BJ (cell line): ENCODE measurements at regions not wholly inside any gene's neighbourhood (a gene's known extent, or its start where the extent isn't known, plus 50 kb on each side); places are given as distances from the start of the nearest gene placed in this dataset.

Source experiments
- CTCF ChIA-PET: fragments of 350-600 bp; formaldehyde crosslinking; extraction: SDS; loops from one replicate; lab custom pipeline; 2021; ENCODE audit warnings: antibody characterized with exemption, inconsistent platforms; lab: Yijun Ruan, JAX
- POLR2A ChIA-PET: fragments of 300-600 bp; sonication (Branson Sonifier 250); formaldehyde crosslinking; extraction: SDS; loops from one replicate; lab custom pipeline; 2021; ENCODE audit warnings: antibody characterized with exemption; lab: Charles Lee
- DNase-seq: peaks from one replicate; pipeline ENCODE4 v3.0.0-alpha.2; 2011; ENCODE audit warnings: low read depth
- H3K27me3 ChIP-seq: 2 replicates; pipeline ENCODE4 v1.6.0; 2011; ENCODE audit warnings: low read length; ENCODE audit not compliant: control insufficient read depth, insufficient read depth
- H3K36me3 ChIP-seq: 2 replicates; pipeline ENCODE4 v1.5.1; 2011; ENCODE audit warnings: low read length; ENCODE audit not compliant: control insufficient read depth, insufficient read depth
- H3K4me3 ChIP-seq: 2 replicates; pipeline ENCODE4 v1.5.1; 2011; ENCODE audit warnings: low read depth, mild to moderate bottlenecking, control low read depth, low read length
- TF ChIP-seq, protein P1 (sequence below): IDR thresholded peaks from 2 replicates; pipeline ENCODE4 v1.5.1; 2011; ENCODE audit warnings: low read depth, mild to moderate bottlenecking, control low read depth, inconsistent platforms, low read length, moderate library complexity; ENCODE audit not compliant: insufficient read depth

GRCh38 chr20:40634891-40635290, 54.1 kb downstream of the MAFB start:
- Histone ChIP-seq H3K27me3 (no peaks in the 10 kb centered on the region), H3K36me3 (no peaks in the 10 kb centered on the region), H3K4me3 (no peak overlapping the region)
- POLR2A ChIA-PET, result no interaction called here
- DNase-seq, result no peak
- CTCF ChIA-PET, result no interaction called here
- TF ChIP-seq, protein P1, sequence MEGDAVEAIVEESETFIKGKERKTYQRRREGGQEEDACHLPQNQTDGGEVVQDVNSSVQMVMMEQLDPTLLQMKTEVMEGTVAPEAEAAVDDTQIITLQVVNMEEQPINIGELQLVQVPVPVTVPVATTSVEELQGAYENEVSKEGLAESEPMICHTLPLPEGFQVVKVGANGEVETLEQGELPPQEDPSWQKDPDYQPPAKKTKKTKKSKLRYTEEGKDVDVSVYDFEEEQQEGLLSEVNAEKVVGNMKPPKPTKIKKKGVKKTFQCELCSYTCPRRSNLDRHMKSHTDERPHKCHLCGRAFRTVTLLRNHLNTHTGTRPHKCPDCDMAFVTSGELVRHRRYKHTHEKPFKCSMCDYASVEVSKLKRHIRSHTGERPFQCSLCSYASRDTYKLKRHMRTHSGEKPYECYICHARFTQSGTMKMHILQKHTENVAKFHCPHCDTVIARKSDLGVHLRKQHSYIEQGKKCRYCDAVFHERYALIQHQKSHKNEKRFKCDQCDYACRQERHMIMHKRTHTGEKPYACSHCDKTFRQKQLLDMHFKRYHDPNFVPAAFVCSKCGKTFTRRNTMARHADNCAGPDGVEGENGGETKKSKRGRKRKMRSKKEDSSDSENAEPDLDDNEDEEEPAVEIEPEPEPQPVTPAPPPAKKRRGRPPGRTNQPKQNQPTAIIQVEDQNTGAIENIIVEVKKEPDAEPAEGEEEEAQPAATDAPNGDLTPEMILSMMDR, result no peak

GRCh38 chr20:40633123-40633850, 55.7 kb downstream of the MAFB start:
- Histone ChIP-seq H3K4me3 (no peak overlapping the region), H3K27me3 (no peaks in the 10 kb centered on the region), H3K36me3 (no peaks in the 10 kb centered on the region)
- POLR2A ChIA-PET, result no interaction called here
- no peak for DNase-seq
- TF ChIP-seq, protein P1, result no peak
- CTCF ChIA-PET, result no interaction called here

- ChIA-PET CTCF (no interaction called here), POLR2A (no interaction called here)
- no peak overlapping the region for H3K4me3 ChIP-seq
- TF ChIP-seq, protein P1, result no peak
- no peak for DNase-seq
- no peaks in the 10 kb centered on the region for H3K36me3 ChIP-seq
- no peaks in the 10 kb centered on the region for H3K27me3 ChIP-seq
Measured at GRCh38 chr20:40632346-40632976, 56.6 kb downstream of the MAFB start.

GRCh38 chr20:40631119-40631631, 57.9 kb downstream of the MAFB start:
- TF ChIP-seq, protein P1, result no peak
- CTCF ChIA-PET, result interaction anchor here (1.3 kb wide), 1 partner anchor 59 kb away, joined by 3 read pairs; no protein-coding TSS in a partner anchor
- DNase-seq, result no peak

DNA sequence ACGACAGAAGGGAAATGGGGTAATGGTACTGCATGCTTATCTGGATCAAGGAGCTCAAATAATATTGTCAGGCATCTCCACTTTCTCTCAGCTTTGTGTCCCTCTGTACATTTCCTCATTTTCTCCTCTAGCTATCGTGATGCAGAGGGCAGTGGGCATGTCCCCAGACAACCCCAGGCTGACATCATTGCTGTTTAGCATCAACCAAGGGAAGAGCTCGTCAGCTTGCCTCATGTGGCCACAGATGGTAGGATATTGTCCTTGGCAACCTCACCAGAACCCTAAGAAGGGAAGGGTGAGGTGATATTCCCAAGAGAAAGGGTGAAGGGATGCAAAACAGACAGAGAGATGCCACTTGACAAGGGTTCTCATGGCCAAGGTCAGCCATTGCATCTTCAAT, 58.3 kb downstream of the MAFB start:
- DNase-seq, result no peak
- TF ChIP-seq, protein P1, result no peak
- Histone ChIP-seq H3K4me3 (no peak overlapping the region), H3K27me3 (no peaks in the 10 kb centered on the region), H3K36me3 (no peaks in the 10 kb centered on the region)
- ChIA-PET POLR2A (no interaction called here), CTCF (interaction anchor here (0.7 to 1.3 kb wide), 2 partner anchors 22 to 60 kb away, joined by 3 read pairs; no protein-coding TSS in a partner anchor)

More at GRCh38 chr20:40631119-40631631, 57.9 kb downstream of the MAFB start:
- H3K27me3 ChIP-seq, result no peaks in the 10 kb centered on the region
- H3K4me3 ChIP-seq, result no peak overlapping the region
- POLR2A ChIA-PET, result no interaction called here
- no peaks in the 10 kb centered on the region for H3K36me3 ChIP-seq
